GM08714 (cell line): ENCODE measurements at regions not wholly inside any gene's neighbourhood (a gene's known extent, or its start where the extent isn't known, plus 50 kb on each side); places are given as distances from the start of the nearest gene placed in this dataset.
"Not testable (repeated sequence)": the region's sequence is repeated elsewhere in the genome, so short reads cannot be mapped to it uniquely, and the experiment has no call there.

Experiments
- H3K4me3 ChIP-seq: fragments of 200-500 bp; sonication (Bioruptor generic); 2 replicates; pipeline ENCODE4 v1.5.1; 2014; ENCODE audit warnings: mild to moderate bottlenecking, low read length, inconsistent platforms
- ZNF274 ChIP-seq: IDR thresholded peaks from 2 replicates; pipeline ENCODE4 v1.6.1; 2012; ENCODE audit warnings: mild to moderate bottlenecking, low read depth, low read length

DNA sequence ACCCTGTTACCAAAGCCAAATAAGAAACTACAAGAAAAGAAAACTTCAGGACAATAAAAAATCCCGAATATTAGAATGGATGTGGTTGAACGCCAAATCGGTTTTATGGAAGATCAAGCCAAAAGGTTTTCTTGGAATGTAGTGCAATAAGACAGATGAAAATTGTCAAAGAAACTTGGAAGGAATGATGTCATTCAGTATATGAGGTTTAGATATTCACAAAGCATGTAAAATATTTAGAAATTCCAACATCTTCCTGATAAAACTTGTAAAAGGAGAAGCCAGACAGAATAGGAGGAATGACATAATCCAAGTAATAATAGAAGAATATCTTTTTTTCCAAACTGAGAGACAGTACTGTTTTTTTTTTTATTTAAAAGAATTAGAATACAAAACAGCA is 130.3 kb upstream of the ZPLD1 start:
- H3K4me3 ChIP-seq, result no peak overlapping the region
- TF ChIP-seq ZNF274, result no peak

GRCh38 chr3:102307442-102307841 is 127.4 kb upstream of the ZPLD1 start:
- no peak for TF ChIP-seq ZNF274

DNA sequence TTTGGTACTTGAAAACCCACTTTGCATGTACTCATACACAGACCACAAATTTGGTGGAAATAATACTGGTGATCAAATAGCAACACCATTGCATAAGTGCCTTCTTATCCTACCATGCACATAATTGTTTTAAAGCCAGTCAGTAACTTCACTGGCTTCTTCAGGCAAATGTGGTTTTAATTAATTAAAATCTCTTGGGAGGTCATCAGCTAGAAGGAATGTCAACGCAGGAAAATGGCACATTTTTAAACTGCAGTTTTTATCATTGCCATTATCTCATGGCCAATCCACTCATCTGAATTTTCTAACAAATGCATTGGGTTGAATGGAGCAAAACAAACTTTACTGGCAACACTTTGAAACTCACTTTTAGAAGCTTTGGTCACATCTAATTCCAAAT is 105.7 kb upstream of the ZPLD1 start:
- no peak overlapping the region for H3K4me3 ChIP-seq
- no peak for TF ChIP-seq ZNF274

More at GRCh38 chr3:102307442-102307841, 127.4 kb upstream of the ZPLD1 start:
- H3K4me3 ChIP-seq, result no peak overlapping the region

DNA sequence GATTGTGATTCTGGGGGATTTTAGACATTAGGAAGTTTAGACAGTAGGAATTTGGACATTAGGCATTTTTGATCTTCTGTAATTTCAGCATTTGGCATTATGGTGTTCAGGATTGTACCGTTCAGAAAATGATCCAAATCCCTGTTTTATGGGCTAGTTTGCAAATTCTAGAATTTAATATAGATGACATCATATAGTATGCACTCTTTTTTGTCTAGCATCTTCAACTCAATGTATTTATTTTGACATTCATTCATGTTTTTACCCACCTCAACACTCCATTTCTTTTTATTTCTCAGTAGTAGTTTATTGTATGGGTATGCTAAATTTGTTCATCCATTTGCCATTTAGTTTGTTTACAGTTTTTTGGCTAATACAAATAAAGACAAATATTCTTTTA is 105.3 kb upstream of the ZPLD1 start:
- no peak for TF ChIP-seq ZNF274
- H3K4me3 ChIP-seq, result no peak overlapping the region

- no peak for TF ChIP-seq ZNF274
- H3K4me3 ChIP-seq, result no peak overlapping the region
Observed at GRCh38 chr3:102332205-102332604, 102.6 kb upstream of the ZPLD1 start.

GRCh38 chr3:102332934-102333333 is 101.9 kb upstream of the ZPLD1 start:
- TF ChIP-seq ZNF274, result no peak
- no peak overlapping the region for H3K4me3 ChIP-seq

- TF ChIP-seq ZNF274, result no peak
- no peak overlapping the region for H3K4me3 ChIP-seq
Observed at GRCh38 chr3:102336130-102336529, 98.7 kb upstream of the ZPLD1 start.

- no peak for TF ChIP-seq ZNF274
- H3K4me3 ChIP-seq, result no peak overlapping the region
Observed at GRCh38 chr3:102339671-102340070, 95.1 kb upstream of the ZPLD1 start.

GRCh38 chr3:102346897-102347296 is 87.9 kb upstream of the ZPLD1 start:
- no peak overlapping the region for H3K4me3 ChIP-seq
- TF ChIP-seq ZNF274, result no peak

GRCh38 chr3:102348904-102349303 is 85.9 kb upstream of the ZPLD1 start:
- TF ChIP-seq ZNF274, result no peak
- no peak overlapping the region for H3K4me3 ChIP-seq

DNA sequence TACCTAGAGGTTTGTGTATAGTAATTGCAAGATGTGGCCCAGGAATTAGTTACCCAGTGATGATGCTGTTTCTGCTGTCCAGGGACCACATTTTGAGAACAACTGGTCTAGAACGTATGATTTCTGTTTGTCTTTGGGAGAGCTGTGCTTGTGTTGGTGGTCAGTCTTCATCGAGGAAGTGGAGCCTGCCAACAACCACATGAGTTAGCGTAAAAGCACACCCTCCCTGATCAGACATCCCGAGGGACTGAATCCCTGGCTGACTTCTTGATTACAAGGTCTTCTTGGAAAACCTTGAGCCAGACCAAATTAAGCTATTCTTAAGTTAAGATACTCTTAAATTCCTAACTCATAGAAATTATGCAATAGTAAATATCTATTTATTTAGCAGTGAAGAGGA is 81.7 kb upstream of the ZPLD1 start:
- H3K4me3 ChIP-seq, result no peak overlapping the region
- TF ChIP-seq ZNF274, result no peak

- TF ChIP-seq ZNF274, result no peak
- no peak overlapping the region for H3K4me3 ChIP-seq
Observed at GRCh38 chr3:102353805-102354204, 81.0 kb upstream of the ZPLD1 start.

DNA sequence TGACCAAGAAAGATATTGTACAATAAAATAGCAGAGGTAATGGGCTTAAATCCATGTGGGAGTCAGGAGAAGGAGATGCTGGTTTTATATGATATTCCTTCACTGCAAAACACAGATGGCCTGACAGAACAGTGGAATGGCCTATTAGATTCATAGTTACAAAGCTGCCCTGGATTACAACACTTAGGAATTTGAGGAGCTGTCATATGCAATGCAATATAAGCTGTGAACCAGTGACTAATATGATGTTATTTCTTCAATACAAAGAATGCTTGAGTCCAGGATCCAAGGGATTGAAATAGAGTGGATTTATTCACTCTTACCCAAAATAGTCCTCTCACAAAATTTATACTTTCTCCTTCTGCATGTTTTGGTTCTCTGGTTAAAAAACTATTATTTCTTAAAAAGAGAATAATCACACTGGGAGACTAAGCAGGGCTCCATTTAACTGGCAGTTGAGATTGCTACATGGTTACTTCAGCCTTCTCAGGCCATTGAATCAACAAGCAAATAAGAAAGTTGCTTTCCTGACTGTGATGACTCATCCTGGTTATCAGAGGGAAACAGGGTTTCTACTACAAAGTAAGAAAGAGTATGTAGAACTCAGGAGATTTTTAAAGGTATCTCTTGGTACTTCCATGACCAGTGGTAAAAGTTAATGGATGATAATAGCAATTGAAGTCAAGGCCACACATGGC is 79.8 kb upstream of the ZPLD1 start:
- H3K4me3 ChIP-seq, result no peak overlapping the region
- no peak for TF ChIP-seq ZNF274

- TF ChIP-seq ZNF274, result no peak
- no peak overlapping the region for H3K4me3 ChIP-seq
Observed at GRCh38 chr3:102356506-102356905, 78.3 kb upstream of the ZPLD1 start.

GRCh38 chr3:102357313-102357712 is 77.5 kb upstream of the ZPLD1 start:
- H3K4me3 ChIP-seq, result not testable (repeated sequence)
